ENCODE measurements at regions not wholly inside any gene's neighbourhood (a gene's known extent, or its start where the extent isn't known, plus 50 kb on each side); places are given as distances from the start of the nearest gene placed in this dataset.
"Not testable (repeated sequence)": the region's sequence is repeated elsewhere in the genome, so short reads cannot be mapped to it uniquely, and the experiment has no call there.

DNA sequence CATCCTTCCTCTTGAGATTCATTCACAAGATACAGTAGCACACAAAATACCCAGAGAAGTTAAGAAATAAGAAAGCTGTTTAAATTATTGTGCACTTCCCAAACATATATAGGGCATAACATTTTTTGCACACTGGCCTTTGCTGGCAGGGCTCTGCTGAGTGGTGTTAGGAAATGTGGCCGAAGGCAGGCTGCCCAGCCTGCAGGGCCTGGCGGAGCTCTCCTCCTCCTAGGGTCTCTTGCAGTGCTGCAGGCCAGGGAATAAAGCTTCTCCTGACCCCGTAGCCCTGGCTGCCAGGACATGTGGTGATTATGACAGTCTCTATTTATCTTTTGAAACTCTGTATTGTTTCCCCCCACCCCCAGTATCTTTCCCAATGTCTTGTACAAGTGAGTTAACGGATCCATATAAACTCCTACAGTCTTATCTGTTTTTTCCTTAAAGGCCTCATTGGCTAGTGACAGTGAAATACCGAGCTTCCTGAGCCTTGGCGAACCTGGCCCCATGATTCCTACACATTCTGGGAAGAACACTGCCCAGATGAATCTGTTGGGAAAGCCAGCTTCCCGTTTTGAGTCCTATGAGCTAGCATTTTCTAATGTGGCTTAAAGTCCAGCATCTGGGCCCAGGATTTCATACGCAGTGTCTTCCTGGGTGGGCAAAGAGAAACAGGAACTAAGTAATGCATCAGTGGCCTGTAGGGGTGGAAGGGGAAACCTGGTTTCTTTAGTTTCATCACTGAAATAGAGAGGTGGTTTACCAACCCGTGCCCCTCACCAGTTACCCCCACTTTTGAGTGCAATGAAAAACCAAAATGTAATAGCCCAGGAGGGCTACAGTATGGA, 310.3 kb downstream of the BCL2L11 start:
- not testable (repeated sequence) for DNase-seq

DNA sequence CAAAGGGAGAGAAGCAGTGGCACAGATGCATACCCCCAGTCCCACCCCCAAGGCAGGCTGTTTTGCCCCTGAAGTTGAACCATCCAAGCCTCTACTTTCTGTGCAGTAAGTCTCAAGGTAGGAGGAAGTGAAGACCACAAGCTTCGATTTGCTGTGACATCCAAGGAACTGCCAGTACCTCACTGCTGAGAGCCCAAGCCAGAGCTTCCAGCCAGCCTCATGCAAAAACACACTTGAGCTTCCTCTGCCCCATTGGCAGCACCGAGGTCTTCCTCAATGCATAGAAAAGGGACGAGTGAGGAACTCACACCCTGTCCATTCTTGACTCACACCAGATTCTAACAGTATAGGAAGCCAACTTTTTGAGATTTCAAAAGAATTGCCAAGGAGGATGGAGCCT, 311.7 kb downstream of the BCL2L11 start:
- DNase-seq = not testable (repeated sequence)

DNA sequence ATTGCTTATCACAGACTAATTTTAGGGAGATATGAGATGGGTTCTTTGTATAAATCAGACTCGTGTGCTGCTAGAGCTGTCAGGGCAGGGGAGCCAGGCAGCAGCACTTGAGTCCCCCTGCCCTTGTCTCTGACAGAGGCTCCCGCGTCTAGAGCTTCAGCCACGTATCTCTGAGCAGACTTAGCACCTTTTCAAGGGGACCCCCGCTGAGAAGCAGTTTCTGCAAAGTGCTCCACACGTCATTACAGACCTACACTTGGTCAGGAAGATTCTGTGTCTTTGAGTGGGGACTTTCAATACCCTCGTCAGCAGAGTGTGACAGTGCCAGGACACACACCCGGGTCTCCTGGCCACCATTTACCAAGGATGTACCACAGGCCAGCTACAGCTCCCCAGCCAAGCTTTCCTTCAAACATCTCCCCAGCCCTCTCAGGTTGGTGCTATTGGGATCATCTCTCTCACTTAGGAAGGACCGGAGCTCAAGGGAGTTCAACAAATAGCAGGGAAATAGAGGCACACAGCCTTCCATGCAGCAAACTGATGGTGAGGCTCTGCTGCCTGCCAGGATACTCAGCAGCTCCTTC, 312.3 kb downstream of the BCL2L11 start:
- not testable (repeated sequence) for DNase-seq

DNA sequence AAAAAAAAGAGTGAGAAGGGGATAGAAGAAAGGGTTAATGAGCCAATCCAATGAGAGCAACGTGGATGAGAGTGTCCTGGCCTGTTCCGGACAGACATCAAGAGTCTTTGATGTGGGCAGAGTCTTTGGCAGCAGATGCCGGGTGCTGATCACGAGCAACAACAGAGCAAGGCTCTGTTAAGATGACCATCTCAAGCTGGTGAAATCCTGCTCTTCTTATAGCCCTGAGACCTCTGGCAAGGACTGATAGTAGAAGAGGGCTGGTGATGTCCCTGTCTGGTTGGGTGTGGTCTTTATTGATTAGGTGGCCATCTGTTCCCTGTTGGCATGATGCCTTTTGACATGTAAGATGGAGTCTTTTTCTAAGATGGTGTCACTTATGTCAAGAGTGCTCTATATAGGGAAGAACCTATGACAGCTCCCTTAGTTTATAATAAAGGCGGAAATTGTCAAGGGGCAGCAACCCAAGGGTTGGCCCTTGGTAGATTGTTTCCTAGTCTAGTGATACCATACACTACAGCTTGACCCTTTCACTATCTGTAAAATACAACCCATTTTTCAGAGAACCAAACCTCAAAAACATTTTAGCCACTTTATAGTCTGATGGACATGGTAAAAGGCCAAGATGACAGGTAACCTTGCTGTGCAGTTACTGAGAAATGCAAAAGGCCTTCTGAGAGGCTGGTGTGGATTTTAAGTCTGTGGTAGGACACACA, 313.3 kb downstream of the BCL2L11 start:
- DNase-seq = not testable (repeated sequence)

DNA sequence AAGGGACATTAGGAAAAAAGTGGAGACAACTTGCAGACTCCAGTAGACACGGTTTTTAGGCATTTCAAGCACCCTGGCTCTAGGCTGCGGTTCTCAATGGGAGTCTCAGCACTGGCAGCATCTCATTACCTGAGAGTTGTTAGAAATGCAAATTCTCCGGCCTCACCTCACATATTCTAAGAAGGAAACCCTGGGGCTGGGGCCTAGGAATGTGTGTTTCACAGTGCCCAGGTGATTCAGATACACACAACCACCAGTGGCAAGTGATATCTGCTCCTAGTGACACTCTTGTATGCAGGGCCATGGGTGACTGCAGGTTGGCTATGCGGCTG, 313.9 kb downstream of the BCL2L11 start:
- not testable (repeated sequence) for DNase-seq

DNA sequence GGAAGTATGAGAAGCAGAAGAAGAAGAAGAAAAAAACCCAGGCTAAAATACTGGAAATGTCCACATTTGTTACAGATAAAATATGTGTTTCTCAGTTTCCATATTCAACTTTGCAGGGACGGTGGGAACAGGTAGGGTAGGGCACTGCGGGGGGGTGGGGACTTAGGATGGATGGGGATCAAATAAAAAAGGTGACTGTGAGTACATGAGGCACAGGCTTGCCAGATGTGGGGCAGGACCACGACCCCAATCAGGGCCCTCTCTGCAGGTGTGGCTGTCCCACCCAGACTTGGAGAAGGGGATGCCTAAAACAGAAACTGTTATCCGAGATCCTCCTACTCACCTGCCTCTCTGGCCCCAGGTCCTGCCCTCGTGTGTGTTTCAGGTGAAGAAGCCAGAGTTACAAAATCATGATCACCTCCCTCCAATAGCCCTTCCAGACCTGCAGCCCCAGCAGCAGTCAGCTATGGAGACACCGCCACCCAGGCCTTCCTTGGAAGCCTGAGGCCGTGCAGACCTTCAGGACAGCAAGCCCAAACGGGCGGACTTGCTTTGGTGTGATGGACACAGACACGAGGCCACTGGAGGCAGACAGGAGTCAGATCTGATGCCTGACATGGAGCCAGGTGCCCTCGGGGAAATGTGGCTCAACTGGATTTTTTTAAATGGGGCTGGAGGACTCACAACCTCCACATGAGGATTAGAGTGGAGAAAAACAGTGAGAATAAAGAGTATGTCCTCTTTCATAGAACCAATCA, 315.0 kb downstream of the BCL2L11 start:
- DNase-seq = not testable (repeated sequence)

DNA sequence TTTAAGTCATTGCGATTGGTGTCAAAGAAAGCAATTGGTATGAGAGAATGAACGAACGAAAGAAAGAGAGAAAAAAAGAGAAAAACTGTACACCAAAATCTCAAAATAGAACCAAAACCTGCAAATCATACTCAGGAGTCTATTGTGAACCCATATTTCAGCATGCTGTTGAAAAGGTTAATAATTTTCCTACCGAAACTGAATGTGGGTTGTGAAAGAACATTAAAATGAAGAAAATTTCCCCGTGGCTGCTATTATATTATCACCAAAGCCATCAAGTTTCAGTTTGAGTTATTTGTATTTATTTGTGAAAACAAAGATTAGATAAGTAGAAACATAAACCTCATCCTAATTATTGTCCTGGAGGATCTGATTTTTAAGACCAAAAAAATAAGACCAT, 315.7 kb downstream of the BCL2L11 start:
- not testable (repeated sequence) for DNase-seq

DNA sequence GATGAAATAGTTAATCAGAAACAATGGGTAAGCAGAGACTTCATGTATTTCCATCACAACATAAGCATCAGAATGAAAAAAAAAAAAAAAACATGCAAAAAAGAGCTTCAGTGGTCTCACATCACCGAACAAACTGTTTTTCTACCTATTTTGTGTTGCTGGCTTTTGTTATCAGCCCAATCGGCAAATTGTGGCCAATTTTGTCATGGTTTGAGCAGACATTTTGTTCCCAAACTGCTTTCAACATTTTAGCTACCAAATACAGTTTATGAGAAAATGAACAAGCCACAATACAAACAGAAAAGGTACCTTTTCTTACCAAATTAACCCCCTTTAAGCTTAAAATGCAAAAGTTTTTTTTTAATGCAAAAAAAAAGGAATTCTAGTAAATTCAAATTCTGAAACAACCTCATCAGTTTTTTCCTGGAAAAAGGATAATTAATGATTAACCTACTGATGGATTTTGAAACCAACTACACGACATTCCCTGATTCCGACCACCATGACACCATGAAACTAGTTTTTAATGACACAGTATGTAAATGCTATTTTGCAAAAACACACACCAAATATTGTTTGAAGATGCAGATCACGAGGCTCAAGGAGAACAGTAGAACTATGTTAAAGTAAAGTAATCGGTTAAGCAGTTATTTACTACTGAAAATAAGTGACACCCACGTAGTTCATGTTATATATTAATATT, 316.7 kb downstream of the BCL2L11 start:
- not testable (repeated sequence) for DNase-seq

DNA sequence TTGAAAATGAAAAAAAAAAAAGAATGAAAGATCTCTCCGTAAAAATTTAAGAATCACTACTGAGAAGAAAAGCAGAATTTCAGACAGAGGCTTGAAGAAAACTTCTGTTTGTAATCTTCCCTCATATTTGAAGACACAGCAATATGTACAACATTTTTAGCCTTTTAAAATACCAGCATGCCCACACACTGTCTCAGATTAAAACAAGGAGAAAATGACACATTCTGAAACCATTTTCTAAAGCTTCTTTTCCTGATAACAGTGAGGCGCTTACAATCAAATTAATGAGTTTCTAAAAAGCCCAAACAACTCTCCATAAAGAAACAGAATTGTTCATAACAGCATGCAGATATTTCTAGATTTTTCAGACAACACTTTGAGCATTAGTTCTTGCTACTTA, 317.4 kb downstream of the BCL2L11 start:
- DNase-seq = not testable (repeated sequence)

DNA sequence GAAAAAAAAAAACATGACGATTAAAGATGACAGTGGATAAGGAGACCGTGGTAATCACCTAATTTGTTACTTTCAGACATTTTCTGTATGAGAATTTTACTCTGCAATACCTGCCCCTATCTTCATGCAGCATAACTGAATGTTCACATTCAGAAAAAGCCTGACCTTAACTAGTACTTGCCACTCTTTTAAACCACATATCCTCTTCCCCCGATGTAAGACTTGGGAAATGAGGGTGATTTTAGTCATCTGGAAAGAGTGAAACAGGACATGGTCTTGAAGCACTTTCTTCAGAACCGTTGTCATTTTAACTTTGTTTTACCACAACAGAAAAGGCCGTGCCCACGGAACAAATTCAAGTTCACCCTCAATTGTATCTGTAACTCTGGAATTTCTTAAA, 318.5 kb downstream of the BCL2L11 start:
- DNase-seq = not testable (repeated sequence)

DNA sequence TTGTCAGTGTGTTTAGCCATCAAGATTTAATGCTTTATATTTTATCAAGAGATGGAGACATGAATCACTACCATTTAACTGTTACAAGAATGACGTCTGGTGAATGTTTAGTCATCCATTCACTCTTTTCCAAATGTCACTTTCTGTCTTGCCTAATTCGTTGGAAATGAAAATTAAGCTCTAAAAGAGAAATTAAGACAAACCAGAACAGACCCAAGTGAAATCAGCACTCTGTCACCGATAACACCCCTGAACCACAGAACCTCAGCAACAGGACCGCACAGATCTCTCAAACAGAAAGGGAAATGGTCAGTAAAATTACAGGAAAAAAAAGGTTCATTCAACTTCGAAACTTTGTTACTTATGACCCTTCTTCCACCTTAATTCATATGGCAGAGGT, 320.9 kb downstream of the BCL2L11 start:
- not testable (repeated sequence) for DNase-seq

DNA sequence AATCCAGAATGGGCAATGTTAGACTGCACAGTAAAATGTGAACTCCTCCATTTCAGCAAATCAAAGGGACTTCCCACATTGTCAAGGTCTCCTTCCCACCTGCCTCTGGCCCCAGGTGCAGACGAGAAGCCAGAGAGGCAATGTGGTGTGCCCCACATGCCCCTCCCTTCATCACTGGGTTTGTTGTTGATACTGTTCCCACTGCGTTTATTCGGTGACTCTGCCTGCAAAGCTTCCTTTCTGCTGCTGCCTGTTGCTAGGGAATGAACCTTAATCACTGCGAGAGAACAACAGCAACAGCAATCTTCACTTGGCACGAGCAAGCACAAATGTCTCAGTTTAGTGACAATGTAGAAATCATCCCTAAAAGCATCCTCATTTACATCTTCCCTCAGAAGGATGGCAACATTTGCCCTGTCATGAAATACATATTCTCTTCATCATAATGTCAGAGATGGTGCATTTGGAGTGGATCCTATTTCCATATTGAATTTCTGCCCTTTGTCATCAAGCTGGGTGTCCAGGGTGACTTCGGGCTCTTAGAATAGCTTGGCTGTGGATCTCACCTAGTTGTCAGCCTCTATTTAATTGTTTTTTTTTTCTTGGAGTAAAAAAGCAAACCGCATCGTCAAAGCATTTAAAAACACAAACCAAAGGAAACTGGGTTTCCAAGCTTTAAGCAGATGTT, 322.2 kb downstream of the BCL2L11 start:
- DNase-seq = not testable (repeated sequence)

DNA sequence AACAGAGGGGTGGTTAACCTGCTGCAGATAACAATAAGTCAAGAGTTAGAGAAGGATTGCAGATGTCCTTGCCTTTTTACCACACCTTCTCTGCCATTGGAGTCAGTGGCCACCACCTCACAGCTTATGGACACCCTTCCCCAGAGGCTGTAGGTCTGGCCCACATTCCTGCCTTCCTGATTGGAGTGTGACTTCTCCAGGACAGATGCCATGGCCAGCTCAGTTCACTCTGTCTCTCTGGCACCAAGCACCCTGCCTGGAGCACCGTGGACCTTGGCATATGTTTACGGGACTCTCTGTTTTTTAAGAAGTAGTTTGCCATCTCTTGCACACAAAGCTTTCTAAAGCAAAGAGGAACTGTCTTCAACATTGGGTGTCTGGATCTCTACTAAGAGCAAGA, 323.8 kb downstream of the BCL2L11 start:
- not testable (repeated sequence) for DNase-seq

DNA sequence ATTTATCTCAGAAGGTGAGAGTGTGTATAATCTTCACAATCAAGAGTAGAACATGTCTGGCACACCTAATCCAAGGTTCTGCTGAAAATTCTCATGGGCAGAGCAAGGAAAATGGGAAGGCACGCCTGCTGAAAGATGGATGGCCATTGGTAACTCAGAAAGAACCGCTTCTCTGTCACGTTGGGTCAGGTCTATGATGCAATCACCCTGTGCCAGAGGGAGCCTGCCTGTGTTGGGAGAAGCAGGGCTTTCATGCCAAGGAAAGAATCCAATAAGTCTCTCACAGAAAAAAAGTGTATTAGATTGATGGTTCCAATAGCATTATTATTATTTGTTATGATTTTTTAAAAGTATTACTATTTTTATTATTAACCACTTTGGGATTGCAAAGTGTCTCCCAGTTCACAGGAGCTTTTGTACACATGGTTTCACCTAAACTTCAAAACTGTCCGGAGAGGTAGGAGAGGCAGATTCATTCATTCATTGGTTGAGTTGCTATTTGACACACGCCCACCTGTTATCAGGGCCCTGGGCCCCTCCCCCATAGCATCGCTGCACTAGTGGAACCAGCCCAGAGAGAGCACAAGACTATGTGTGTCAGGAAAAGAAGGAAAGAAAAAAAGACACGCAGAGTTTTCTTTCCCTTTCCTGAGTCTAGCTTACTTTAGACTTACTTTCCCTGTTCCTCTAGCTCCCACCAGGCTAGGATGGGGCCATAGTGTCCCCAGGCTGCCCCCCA, 324.6 kb downstream of the BCL2L11 start:
- not testable (repeated sequence) for DNase-seq

DNA sequence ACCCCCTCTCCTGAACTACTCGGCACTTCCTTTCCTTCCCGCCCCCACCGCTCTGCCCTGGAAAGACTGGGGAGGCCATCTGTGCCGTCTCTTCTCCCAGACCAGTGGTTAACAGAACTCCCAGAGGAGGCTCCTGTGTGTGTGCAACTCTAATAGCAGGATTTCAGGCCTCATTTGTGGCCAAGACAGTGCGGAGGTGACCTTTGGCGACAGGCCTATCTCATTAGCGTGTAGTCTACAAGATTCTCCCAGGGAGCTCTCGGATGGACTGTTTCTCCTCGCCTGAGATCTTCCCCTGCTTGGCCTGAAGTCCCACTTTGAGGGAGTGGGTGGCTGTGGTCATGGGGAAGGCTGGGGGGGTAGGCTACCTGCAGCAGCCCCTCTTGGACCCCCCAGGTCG, 325.2 kb downstream of the BCL2L11 start:
- DNase-seq = not testable (repeated sequence)

DNA sequence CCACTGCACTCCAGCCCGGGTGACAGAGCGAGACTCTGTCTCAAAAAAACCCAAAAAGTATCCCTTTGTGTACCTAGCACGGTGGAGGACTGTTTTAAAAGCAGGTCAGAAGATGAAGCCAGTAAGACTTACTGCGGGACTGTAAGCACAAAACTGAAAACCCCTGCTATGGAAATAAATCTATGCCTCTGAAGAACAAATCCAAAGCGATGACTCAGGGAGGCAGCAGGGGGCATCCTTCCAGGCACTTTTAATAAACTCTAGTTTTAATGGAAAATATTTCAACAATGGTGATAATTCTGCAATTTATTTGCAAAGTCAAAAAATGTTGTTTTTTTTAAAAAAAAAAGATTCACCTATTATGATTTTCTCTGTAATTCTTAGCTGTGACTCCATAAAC, 326.8 kb downstream of the BCL2L11 start:
- not testable (repeated sequence) for DNase-seq

DNA sequence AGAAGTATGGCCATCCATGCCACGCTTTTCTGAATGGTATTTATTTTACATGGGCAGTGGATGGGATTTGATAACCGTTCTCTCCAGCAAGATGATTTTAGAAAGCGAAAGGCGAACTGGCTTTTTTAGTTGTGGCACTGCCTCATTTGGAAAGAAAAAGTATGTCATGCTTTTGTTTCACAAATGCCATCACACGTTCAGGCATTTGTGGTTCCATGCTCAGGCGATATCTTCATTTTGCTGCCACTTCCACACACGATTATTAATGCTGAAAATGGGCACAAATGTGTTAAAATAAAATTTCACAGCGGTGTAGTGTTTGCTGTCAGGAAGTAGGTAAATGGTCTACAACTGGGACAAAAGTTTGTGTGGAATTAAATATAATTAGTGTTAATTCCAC, 328.1 kb downstream of the BCL2L11 start:
- not testable (repeated sequence) for DNase-seq

DNA sequence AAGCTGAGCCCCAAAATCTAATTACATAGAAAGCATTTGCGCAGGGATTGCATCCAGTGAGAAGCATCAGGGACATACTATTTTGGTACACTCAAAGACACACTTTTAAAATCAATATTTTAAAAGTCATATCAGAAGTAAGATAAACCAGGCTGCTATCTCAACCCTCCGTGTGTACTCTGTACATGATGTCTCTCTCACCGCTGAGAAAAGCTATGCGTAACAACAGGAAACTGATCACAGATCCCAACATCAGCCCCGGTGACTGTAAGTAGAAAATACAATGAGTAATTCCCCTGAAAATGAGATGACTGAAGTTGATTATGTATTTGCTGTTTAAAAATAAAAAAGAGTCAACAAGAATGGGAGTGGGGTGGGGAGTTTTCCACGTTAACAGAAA, 329.8 kb downstream of the BCL2L11 start:
- not testable (repeated sequence) for DNase-seq

DNA sequence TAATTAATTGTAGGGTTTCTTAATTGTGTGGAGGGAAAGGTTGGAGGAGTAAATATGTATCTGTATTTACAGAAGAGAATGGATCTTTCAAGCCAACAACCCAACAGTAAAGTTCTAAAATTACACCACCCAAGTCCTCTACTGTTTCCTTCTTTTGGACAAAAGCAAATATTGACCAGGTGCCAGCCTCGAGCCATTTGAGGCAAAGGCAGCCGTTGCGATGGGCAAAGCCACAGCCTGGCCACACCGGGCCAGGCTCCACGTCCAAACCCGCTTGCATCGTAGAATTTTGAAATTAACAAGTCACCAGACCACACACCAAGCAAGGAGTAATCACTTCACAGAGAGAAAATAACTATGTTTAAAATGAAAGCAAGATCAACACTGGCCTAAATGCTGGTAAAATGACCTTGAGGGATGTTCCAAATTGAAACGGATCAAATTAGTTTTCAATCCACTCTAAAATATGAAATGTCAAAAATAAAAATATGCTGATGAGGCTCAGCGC, 331.0 kb downstream of the BCL2L11 start:
- DNase-seq = not testable (repeated sequence)

DNA sequence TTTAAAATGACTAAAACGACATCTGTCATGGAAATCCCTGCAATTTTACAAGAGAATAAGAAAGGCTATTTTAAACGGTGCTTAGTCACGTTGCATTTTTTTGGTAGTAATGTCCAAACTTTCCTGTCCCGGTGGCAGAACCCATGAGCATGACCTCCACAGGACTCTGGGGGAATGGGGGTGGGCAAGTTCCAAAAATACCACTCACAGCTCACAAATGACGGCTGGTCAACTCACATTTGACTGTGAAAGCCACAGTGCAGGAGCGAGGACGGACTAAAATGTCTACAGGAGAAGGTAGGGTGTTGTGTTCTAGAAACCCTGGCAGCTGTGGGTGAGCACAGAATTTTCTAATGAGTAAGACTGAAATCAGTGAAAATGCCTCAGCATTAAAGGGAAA, 331.5 kb downstream of the BCL2L11 start:
- DNase-seq = not testable (repeated sequence)

DNA sequence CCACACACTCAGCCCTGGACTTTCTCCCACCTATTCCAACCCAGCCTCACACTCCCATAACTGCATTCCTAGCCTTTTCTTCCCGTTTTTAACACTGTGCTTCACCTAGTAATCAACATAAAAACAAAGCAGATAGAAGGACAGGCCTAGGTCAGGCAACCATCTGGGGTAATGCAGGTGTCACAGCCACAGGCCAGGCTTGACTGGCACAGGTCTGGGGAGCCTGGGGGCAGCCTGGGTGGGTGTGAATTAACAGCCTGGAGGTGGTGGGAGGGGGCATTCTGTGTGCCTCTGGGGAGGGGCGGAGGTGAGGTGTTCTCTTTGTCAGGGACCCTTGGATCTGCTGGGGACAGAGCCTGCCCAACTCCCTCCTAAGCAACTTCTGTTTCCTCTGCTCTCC, 332.6 kb downstream of the BCL2L11 start:
- DNase-seq = not testable (repeated sequence)

All from activated T-cell treated with anti-CD3 and anti-CD28 coated beads for 4 hours (primary cell).